GM12891 (cell line): ENCODE measurements at regions not wholly inside any gene's neighbourhood (a gene's known extent, or its start where the extent isn't known, plus 50 kb on each side); places are given as distances from the start of the nearest gene placed in this dataset.

ENCODE experiments used
- PAX5 ChIP-seq: IDR thresholded peaks from 2 replicates; pipeline ENCODE4 v1.6.1; 2011; ENCODE audit warnings: low read length, moderate library complexity, mild to moderate bottlenecking; ENCODE audit not compliant: insufficient read depth, severe bottlenecking
- POLR2A ChIP-seq: IDR thresholded peaks from 2 replicates; pipeline ENCODE4 v1.6.1; 2011; ENCODE audit warnings: low read depth, low read length, control low read depth
- POLR2AphosphoS5 ChIP-seq: IDR thresholded peaks from 2 replicates; pipeline ENCODE4 v1.6.1; 2011; ENCODE audit warnings: low read depth, low read length, control low read depth
- POU2F2 ChIP-seq: IDR thresholded peaks from 2 replicates; pipeline ENCODE4 v1.6.1; 2011; ENCODE audit warnings: low read depth, mild to moderate bottlenecking, control low read depth, low read length, moderate library complexity
- SPI1 ChIP-seq: IDR thresholded peaks from 2 replicates; pipeline ENCODE4 v1.6.1; 2011; ENCODE audit warnings: low read depth, low read length, control low read depth
- TAF1 ChIP-seq: IDR thresholded peaks from 2 replicates; pipeline ENCODE4 v1.6.1; 2011; ENCODE audit warnings: low read depth, low read length, control low read depth

DNA sequence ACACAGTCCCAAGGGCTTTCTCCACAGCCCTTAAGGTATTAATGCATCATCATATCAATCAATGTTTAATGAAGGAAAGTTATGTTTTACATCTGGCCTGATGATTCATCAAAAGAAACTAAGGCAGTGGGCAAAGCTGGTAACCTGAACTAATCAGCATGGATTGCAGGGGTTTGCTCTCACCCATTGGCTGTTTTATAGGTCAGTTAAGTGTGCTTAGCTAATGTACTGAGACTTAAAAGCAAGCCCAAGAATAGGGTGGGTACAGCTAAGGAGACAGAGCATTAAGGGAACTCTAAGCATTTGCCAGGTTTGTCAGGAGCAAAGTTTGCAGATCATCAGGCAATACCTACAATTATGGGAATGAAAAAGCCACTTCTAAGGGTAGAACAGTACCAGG lies 1247.6 kb downstream of the CDH8 start:
- TF ChIP-seq POLR2AphosphoS5 (no peak), POLR2A (no peak), TAF1 (no peak), POU2F2 (no peak), SPI1 (no peak), PAX5 (no peak)
